Stimulated activated CD8-positive, alpha-beta memory T cell treated with anti-CD3 and anti-CD28 coated beads, Interleukin-4, amount 100 ng/mL, for 4 hours (primary cell): ENCODE measurements at regions not wholly inside any gene's neighbourhood (a gene's known extent, or its start where the extent isn't known, plus 50 kb on each side); places are given as distances from the start of the nearest gene placed in this dataset.
"Not testable (repeated sequence)": the region's sequence is repeated elsewhere in the genome, so short reads cannot be mapped to it uniquely, and the experiment has no call there.

Source experiments
- DNase-seq, 2 donors: peaks; one replicate each; pipeline ENCODE4 v3.0.0-alpha.2; 2020; ENCODE audit warnings: low read depth in 2 of 2, low spot score in 1 of 2

- DNase-seq, result not testable (repeated sequence)
Measured at GRCh38 chr15:84360902-84361301, 125.3 kb downstream of the GOLGA6L4 start.

- DNase-seq, result not testable (repeated sequence)
Measured at GRCh38 chr15:84384421-84384820, 148.8 kb downstream of the GOLGA6L4 start.

GRCh38 chr15:84387086-84387485, 151.5 kb downstream of the GOLGA6L4 start:
- no peak for DNase-seq

- DNase-seq, result not testable (repeated sequence)
Measured at GRCh38 chr15:84388201-84388600, 152.6 kb downstream of the GOLGA6L4 start.

- not testable (repeated sequence) for DNase-seq
Measured at GRCh38 chr15:84388638-84389037, 153.1 kb downstream of the GOLGA6L4 start.

GRCh38 chr15:84390324-84390723, 154.8 kb downstream of the GOLGA6L4 start:
- DNase-seq, result not testable (repeated sequence)

- DNase-seq, result no peak
Measured at GRCh38 chr15:84391191-84391590, 155.6 kb downstream of the GOLGA6L4 start.

GRCh38 chr15:84392020-84392419, 156.4 kb downstream of the GOLGA6L4 start:
- DNase-seq, result not testable (repeated sequence)

GRCh38 chr15:84393386-84393936, 157.9 kb downstream of the GOLGA6L4 start:
- not testable (repeated sequence) for DNase-seq

- DNase-seq, result not testable (repeated sequence)
Measured at GRCh38 chr15:84393966-84394365, 158.4 kb downstream of the GOLGA6L4 start.

- not testable (repeated sequence) for DNase-seq
Measured at GRCh38 chr15:84395384-84395783, 159.8 kb downstream of the GOLGA6L4 start.

GRCh38 chr15:84395881-84396280, 160.3 kb downstream of the GOLGA6L4 start:
- DNase-seq, result not testable (repeated sequence)

GRCh38 chr15:84397066-84397465, 161.5 kb downstream of the GOLGA6L4 start:
- not testable (repeated sequence) for DNase-seq

- DNase-seq, result not testable (repeated sequence)
Measured at GRCh38 chr15:84398087-84398486, 162.5 kb downstream of the GOLGA6L4 start.

GRCh38 chr15:84398763-84399701, 163.5 kb downstream of the GOLGA6L4 start:
- no peak for DNase-seq

- no peak for DNase-seq
Measured at GRCh38 chr15:84400017-84400740, 164.6 kb downstream of the GOLGA6L4 start.

GRCh38 chr15:84400820-84401219, 165.2 kb downstream of the GOLGA6L4 start:
- DNase-seq, result no peak

- not testable (repeated sequence) for DNase-seq
Measured at GRCh38 chr15:84401461-84401860, 165.9 kb downstream of the GOLGA6L4 start.

GRCh38 chr15:84401891-84402840, 166.6 kb downstream of the GOLGA6L4 start:
- not testable (repeated sequence) for DNase-seq

- DNase-seq, result no peak
Measured at GRCh38 chr15:84402856-84403608, 167.5 kb downstream of the GOLGA6L4 start.
